ENCODE measurements at regions not wholly inside any gene's neighbourhood (a gene's known extent, or its start where the extent isn't known, plus 50 kb on each side); places are given as distances from the start of the nearest gene placed in this dataset.
A peak's percentile ranks its signal among the peaks of the same experiment; 100 is the strongest.
"Not testable (repeated sequence)": the region's sequence is repeated elsewhere in the genome, so short reads cannot be mapped to it uniquely, and the experiment has no call there.

DNA sequence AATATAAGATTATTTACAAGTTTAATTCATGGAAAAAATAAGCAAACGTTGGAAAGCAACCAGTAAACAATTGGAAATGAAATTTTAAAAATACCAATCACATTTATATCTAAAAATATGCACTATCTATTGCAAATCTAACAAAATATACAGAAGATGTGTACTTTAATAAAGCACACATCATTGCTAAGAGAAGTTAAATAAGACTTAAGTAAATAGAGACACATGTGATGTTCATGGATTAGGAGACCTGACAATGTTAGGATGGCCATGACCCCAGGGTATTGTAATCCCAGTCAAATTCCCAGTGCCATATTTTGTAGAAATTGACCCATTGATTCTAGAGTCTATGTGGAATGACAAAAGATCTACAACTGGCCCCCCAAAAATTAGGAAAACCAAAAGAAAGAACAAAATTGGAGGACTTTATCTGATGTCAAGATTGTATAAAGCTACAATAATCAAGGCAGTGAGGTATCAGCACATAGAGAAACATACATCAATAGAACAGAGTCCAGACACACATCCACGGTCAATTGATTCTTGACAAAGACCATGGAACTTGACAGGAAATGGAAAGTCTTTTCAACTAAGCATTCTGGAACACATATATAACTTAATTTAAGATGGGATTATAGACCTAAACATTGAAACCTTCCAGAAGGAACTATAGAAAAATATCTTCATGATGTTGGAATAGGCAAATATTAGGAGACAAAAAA, 90.8 kb upstream of the USP29 start:
- no peak for DNase-seq (ENCODE audit: low spot score)

DNA sequence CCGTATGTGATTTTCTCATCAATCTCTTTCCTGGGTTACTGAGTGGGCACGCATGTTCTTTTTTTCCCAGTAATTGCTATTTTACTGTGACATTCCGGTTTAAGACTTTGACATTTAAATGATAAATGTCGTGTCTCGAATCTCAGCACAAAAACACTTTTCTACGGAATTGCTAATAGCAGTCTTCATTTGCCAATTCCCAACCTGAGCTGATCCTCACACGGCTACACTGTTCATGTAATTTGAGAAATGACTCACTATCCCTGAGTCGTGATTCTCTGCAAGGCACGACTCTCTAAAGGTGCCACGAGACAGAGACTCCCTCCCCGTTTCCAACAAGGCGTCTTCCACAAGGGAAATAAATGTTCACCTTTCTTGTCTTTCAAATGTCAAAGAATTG, 88.7 kb upstream of the USP29 start:
- DNase-seq (ENCODE audit: low spot score) = no peak

DNA sequence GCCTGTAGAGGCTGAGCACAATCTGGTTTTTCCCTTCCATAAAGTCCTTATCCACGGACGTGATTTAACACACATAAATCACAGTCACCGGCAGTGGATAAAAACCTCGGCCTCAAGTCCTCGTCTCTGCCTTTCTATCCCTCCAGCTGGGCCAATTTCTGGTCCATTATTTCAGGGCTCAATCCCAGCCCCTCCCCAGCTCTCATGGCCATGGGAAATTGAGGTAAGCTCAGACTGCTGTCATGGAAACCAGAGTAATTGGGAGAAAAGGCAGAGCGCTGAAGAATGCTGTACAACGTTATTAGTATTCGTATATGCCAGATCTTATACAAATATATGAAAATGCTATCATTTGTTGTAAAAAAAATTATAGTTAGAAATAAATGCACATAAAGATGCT, 86.2 kb upstream of the USP29 start:
- DNase-seq (ENCODE audit: low spot score) = no peak

DNA sequence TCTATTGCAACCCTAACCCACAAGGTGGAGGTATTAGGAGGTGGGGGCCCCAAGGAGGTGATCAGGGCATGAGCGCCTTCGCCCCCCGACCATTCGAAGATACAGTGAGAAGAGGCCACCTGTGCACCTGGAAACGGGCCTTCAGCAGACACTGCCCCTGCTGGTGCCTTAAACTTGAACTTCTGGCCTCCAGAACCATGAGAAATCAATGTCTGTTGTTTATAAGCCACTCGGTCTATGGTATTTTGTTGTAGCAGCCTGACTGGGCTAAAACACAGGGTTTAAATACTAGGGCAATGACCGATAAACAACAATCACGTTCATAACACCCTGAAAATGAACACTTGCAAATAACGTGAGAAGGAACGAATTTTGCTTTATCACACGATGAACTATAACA, 85.2 kb upstream of the USP29 start:
- DNase-seq (ENCODE audit: low spot score) = no peak

DNA sequence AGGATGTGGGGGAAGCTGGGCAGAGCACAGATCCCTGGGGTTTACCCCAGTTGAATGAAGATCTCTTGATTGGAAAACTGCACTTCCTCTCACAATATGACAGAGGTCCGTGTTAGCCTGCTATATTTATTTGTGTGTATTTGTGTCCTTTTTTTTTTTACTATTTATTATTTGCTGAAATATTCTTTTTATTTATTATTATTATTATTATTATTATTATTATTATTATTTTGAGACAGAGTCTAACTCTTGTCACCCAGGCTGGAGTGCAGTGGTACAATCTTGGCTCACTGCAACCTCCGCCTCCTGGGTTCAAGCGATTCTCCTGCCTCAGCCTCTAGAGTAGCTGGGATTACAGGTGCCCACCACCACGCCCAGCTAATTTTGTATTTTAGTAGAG, 84.0 kb upstream of the USP29 start:
- DNase-seq (ENCODE audit: low spot score) = not testable (repeated sequence)

DNA sequence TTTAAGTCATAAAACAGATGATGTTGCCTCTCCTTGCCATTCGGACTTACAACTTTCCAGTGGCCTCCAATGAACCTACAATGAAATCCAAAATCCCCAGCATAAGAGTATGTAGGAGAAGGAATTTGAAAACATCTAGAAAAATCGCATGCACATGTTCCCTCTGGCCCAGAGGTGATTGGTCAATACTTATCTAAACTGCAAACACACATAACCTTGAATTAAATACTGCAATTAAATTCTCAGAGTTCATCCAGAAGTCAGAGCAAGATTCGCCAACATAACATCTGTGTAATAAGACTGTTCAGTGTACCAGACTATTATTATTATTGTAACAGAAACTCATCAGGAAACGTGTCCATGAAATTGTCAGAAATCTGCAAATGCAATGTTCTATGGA, 82.2 kb upstream of the USP29 start:
- DNase-seq (ENCODE audit: low spot score) = no peak

DNA sequence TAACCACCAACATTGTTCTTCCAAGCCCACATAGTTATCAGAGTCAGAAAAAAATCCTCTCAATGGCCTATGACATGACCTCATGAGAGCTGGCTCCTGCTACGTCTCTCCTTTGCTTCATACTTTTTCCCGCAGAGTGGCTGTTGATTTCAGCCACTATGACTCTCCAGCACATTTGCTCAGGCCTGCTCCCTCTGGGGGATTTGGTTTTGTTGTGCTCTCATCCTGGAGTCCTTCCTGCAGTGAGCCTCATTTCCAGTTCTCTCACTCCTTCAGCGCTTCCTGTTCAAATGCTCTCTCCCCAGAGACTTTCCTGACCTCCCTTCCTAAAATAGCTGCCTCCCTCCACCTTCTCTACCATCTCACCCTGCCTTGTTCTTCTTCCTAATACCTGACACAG, 72.0 kb upstream of the USP29 start:
- DNase-seq (ENCODE audit: low spot score) = no peak

DNA sequence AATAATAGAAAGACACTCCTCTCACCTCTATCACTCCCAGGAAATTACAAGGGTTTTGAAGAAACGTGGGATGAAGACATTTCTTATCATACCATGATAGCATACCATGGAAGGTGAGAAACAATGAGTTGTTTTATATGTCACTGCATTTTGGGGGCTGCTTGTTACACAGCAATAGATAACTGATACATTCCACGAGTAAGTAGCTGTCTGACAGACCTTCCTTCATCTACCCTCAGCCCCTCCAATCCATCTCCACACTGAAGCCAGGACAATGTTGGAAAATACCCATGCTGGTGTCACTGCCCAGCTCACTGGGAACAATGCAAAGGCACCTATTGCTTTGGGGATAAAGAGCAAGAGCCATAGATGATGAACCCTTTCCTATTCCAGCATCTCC, 68.9 kb upstream of the USP29 start:
- DNase-seq (ENCODE audit: low spot score) = no peak

DNA sequence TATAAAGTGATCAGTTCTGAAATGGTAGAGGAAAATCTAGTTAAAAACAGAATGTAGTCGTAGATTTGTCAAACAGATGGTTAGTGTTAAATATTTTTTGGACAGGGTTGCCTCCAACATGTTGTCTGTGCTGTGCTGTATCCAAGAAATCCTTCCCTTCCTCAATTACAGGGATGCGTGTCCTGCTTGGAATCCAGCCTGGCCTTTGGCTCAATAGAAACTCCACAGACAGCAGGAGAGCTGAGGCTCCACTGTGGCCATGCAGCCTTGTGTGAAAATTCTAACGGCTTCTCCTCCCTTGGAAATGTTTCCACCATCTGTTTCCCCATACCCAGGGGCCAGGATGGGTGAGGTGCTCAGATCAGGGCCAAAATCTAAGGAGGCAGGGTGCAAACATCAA, 67.7 kb upstream of the USP29 start:
- no peak for DNase-seq (ENCODE audit: low spot score)

DNA sequence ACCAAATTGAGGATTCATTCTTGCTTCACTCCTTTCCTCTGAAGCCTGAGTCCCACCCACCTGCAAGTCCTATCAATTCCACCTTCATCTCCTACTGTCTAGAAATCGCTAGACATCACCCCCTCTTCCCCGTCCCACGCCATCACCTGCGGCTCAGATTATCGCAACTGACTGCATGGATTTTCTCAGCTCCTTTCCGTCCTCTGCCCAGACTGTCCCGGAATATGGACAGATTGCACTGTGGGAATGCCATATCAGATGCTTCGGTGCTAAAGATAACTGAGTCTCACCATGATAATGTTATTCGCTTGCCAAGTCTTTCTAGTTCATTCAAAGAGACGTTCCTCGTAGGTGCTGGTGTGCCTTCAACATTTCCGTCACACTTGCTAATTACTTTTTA, 66.4 kb upstream of the USP29 start:
- no peak for DNase-seq (ENCODE audit: low spot score)

DNA sequence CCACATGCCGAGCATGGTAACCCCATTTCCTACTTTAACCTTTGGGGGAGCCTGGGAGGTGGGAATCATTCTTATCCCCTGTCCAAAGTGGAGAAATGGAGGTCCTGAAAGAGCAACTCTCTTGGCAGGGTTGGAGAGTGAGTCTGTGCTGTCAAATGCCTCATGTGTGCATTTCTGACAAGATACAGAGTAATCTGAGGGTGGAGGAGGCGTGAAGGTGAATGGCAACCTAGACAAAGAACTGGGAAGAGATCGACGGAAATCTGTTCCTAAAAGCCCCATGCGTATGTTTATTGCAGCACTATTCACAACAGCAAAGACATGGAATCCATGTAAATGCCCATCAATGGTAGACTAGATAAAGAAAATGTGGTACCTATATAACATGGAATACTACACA, 63.8 kb upstream of the USP29 start:
- DNase-seq (ENCODE audit: low spot score) = no peak

DNA sequence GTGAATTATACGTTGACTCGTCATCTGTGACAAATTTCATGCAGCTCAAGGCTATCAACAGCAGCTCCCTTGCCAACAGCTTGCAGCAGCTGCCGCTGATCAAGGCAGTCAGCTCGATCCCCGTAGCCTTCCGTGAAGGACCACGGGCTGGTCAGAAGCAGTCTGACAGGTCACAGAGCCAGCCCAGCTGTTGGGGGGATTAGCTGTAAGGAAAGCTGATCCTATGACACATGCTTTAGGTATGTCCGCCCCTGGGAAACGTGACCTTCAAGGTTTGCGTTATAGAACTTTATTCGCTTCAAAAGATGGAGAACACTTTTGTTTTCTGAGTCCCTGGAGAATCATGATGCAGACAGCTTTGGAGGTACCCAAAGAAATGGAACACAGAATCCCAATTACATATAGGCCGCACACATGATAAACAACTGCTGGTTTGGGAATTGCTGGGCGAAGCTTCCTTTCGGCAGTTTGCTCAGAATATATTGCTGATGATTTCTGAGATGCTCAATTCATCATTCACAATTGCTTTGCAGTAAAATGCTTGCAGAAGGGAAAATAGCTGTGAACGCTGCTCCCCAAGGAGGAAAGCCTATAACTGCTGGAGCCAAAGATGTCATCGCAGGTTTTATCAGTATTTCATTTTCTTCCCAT, 62.6 kb upstream of the USP29 start:
- DNase-seq (ENCODE audit: low spot score) = peak; percentile 10

DNA sequence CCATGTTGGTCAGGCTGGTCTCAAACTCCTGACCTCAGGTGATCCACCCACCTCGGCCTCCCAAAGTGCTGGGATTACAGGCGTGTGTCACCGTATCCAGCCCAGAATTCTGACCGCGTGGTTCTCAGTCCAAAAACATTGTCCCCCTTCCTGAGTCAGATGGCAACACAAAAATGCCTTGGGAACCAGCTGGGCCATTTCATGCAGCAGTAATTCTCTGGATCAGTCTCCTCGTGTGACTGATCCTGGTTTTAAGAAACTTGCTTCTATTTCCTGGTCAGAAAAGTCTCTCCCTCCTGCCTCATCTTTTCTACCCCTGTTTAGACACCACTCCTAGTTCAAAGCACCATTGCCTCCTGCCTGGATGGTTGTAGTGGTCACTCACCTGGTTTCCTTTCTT, 60.9 kb upstream of the USP29 start:
- DNase-seq (ENCODE audit: low spot score) = no peak

DNA sequence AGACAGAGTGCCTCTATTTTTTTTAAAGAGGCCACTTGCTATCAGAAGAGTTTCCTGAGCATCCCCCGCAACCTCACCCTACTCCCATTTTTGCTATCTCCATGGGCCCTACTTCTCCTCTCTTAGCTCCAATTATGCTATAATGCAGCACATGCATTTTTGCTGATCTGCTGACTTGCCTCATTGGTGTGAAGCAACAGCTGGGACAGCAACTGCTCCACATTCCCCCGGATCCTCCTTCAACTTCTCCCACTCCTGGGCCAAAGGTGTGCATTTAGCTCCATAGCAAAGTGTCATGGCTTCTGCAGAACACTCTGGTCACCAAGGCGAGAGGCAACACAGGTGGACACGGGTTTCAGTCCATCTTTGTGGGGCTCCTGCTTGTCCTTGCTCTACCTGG, 56.7 kb upstream of the USP29 start:
- no peak for DNase-seq (ENCODE audit: low spot score)

DNA sequence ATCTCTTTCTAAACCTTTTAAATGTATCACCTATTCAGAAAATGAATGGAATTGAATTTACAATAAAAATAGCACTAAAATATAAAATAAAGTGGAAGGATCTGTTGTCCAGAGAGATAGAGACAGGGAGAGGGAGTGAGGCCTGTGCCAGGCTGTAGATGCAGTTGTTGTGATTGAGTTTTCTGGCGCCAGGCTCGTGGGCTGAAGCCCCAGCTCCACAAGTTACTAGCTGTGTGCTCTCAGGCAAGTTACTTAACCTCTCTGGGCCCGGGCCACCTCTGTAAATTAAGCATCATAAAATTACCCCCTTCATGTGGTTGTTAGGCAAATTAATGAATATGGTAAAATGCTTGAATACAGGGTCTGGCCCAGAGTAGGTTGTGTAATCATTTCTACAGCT, 52.3 kb upstream of the USP29 start:
- DNase-seq (ENCODE audit: low spot score) = no peak

DNA sequence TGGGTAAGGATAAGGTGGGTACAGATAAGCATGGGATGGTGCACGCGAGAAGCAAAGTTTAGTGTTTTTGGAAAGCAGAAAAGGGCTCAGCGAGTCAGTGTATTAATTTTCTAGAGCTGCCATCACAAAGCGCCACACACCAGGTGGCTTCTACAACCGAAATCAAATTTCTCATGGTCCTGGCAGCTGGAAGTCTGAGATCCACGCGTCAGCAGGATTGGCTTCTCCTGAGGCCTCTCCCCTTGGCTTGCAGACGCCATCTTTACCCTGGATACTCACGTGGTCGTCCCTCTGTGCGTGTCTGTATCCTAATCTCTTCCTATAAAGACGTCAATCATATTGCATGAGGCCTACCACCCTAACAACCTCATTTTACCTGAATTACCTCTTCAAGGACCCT, 51.5 kb upstream of the USP29 start:
- DNase-seq (ENCODE audit: low spot score) = no peak

DNA sequence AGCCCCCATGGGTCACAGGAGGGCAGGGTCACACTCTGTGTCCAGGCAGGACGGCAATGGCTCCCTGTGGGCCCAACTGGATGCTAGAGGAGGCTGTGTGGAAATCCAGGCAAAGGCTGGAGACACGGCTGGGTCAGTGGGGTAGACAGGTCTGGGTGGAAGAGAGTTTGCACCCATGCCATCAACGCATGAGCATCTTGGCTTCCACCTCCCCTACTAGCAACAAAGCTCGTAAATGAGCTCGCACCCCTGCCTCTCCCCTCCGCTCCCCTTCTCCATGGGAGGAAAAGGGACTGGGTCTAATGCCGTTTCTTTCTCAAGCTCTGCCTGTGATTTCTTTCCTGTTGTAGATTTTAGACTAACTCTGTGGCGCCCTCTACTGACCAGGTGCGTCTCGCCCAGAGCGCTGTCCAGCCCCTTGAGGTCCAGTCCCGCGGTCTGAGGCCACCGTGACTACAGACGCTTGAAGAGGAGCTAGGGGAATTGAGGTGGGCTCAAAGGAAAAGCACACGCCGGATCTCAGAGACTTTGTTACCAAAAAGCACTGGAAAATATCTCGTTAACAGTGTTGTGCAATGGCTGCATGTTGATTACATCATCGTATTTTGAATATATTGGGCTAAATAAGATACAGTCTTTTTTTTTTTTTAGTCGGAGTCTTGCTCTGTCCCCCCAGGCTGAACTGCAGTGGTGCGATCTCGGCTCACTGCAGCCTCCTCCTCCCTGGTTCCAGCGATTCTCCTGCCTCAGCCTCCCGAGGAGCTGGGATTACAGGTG, 50.7 kb upstream of the USP29 start:
- DNase-seq (ENCODE audit: low spot score) = no peak
